KMS-11 (cell line): ENCODE measurements at regions not wholly inside any gene's neighbourhood (a gene's known extent, or its start where the extent isn't known, plus 50 kb on each side); places are given as distances from the start of the nearest gene placed in this dataset.

ENCODE experiments used
- H2AFZ ChIP-seq: fragments of 200-600 bp; sonication (generic); 2 replicates; pipeline ENCODE4 v1.6.1; 2016; ENCODE audit warnings: antibody characterized with exemption, mixed run types, low read depth
- H3K27ac ChIP-seq: fragments of 200-600 bp; sonication (generic); 2 replicates; pipeline ENCODE4 v1.6.1; 2016; ENCODE audit warnings: mild to moderate bottlenecking, mixed run types
- H3K27me3 ChIP-seq: fragments of 200-600 bp; sonication (generic); 2 replicates; pipeline ENCODE4 v1.6.1; 2017; ENCODE audit warnings: mild to moderate bottlenecking, low read depth, mixed run types, moderate library complexity; ENCODE audit not compliant: insufficient read depth
- H3K36me3 ChIP-seq: fragments of 200-600 bp; sonication (generic); 2 replicates; pipeline ENCODE4 v1.6.1; 2017; ENCODE audit warnings: mild to moderate bottlenecking, mixed run types; ENCODE audit not compliant: insufficient read depth
- H3K4me1 ChIP-seq: fragments of 200-600 bp; sonication (generic); 2 replicates; pipeline ENCODE4 v1.6.1; 2016; ENCODE audit warnings: mild to moderate bottlenecking, low read depth, mixed run types; ENCODE audit not compliant: poor library complexity, severe bottlenecking
- H3K4me2 ChIP-seq: fragments of 200-600 bp; sonication (generic); 2 replicates; pipeline ENCODE4 v1.7.0; 2016; ENCODE audit warnings: mild to moderate bottlenecking, mixed run types
- H3K4me3 ChIP-seq: fragments of 200-600 bp; sonication (generic); IDR thresholded peaks from 2 replicates; pipeline ENCODE4 v1.6.1; 2017; ENCODE audit warnings: low read depth, low read length, mixed read lengths; ENCODE audit not compliant: insufficient read depth
- H3K79me2 ChIP-seq: fragments of 200-600 bp; sonication (generic); 2 replicates; pipeline ENCODE4 v1.6.1; 2016; ENCODE audit warnings: low read depth, mixed run types; ENCODE audit not compliant: insufficient read depth
- H3K9ac ChIP-seq: fragments of 200-600 bp; sonication (generic); 2 replicates; pipeline ENCODE4 v1.6.1; 2016; ENCODE audit warnings: mild to moderate bottlenecking, mixed run types
- H4K20me1 ChIP-seq: fragments of 200-600 bp; sonication (generic); 2 replicates; pipeline ENCODE4 v1.6.1; 2016; ENCODE audit warnings: mild to moderate bottlenecking, mixed run types; ENCODE audit not compliant: insufficient read depth
- CTCF ChIP-seq: fragments of 200-600 bp; sonication (generic); conservative IDR thresholded peaks from 2 replicates; pipeline ENCODE4 v1.6.1; 2017; ENCODE audit warnings: low read depth, mild to moderate bottlenecking, antibody characterized with exemption, low read length, moderate library complexity, mixed read lengths

DNA sequence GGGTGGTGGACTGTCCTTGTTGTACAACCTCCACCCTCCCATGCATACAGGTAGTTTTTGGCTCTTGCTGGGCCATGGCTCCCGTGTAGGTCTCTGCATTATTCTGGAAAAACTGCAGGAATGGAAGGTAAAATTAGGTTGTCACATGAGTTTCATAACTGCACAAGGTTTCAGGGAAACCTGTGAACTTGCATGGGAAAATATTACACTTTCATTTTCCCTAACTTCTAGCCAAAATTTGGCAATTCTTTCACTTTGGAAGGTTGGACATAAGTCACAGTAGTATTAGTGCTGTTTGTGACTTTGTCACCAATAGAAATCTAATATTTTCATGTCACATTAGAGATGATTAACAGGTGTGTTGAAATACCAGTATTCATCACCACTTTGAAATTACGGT lies 118.1 kb upstream of the MGAT5 start:
- no peaks in the 10 kb centered on the region for H3K27me3 ChIP-seq
- H3K36me3 ChIP-seq, result no peaks in the 10 kb centered on the region
- H3K4me2 ChIP-seq, result peak overlapping the region; percentile 17; the same call in 1 of the 2 replicates
- H3K27ac ChIP-seq, result no peak overlapping the region
- no peak for TF ChIP-seq CTCF
- no peak overlapping the region for H3K4me3 ChIP-seq
- H3K79me2 ChIP-seq, result peaks cover 95% of the 10 kb centered on the region
- peaks cover 88% of the 10 kb centered on the region for H3K4me1 ChIP-seq
- H4K20me1 ChIP-seq, result no peaks in the 10 kb centered on the region
- no peak overlapping the region for H3K9ac ChIP-seq
- no peak overlapping the region for H2AFZ ChIP-seq

- Histone ChIP-seq H2AFZ (no peak overlapping the region), H4K20me1 (no peaks in the 10 kb centered on the region), H3K27me3 (no peaks in the 10 kb centered on the region), H3K79me2 (peaks cover 89% of the 10 kb centered on the region), H3K27ac (no peak overlapping the region), H3K4me2 (peak overlapping the region; percentile 27; the same call in 1 of the 2 replicates), H3K9ac (no peak overlapping the region), H3K36me3 (no peaks in the 10 kb centered on the region), H3K4me1 (peaks cover 82% of the 10 kb centered on the region), H3K4me3 (no peak overlapping the region)
- TF ChIP-seq CTCF, result no peak
These were observed 117.1 kb upstream of the MGAT5 start for GRCh38 chr2:134136731-134137130.

- Histone ChIP-seq H3K79me2 (peaks cover 85% of the 10 kb centered on the region), H3K27ac (no peak overlapping the region), H3K27me3 (no peaks in the 10 kb centered on the region), H3K4me3 (no peak overlapping the region), H3K36me3 (no peaks in the 10 kb centered on the region), H3K4me2 (peak overlapping the region; percentile 27), H3K9ac (no peak overlapping the region), H2AFZ (no peak overlapping the region), H3K4me1 (peaks cover 77% of the 10 kb centered on the region), H4K20me1 (no peaks in the 10 kb centered on the region)
- no peak for TF ChIP-seq CTCF
These were observed 116.7 kb upstream of the MGAT5 start for GRCh38 chr2:134137182-134137611.

DNA sequence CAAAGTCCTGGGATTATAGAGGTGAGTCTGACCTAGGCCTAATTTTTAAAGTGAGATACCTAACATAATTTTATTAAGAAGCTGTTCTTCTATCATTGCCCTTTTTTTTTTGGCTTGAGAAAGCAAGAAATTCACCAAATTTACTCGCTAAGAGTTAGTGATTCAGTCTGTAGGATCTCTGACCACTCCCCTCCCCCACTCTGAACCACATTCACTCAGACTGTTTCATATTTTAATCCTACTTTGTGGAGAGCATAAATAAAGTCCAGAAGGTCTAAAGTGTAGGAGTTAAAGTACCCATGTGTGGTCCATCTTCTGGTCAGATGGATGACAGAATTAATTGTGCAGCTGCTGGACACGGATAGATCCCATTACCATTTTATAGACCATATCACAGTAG lies 115.8 kb upstream of the MGAT5 start:
- no peak overlapping the region for H3K27ac ChIP-seq
- H3K36me3 ChIP-seq, result no peaks in the 10 kb centered on the region
- H3K79me2 ChIP-seq, result peaks cover 80% of the 10 kb centered on the region
- H3K27me3 ChIP-seq, result no peaks in the 10 kb centered on the region
- no peak overlapping the region for H3K9ac ChIP-seq
- no peak for TF ChIP-seq CTCF
- no peak overlapping the region for H3K4me3 ChIP-seq
- H3K4me1 ChIP-seq, result peaks cover 68% of the 10 kb centered on the region
- no peak overlapping the region for H2AFZ ChIP-seq
- no peaks in the 10 kb centered on the region for H4K20me1 ChIP-seq
- no peak overlapping the region for H3K4me2 ChIP-seq
